ENCODE measurements at regions not wholly inside any gene's neighbourhood (a gene's known extent, or its start where the extent isn't known, plus 50 kb on each side); places are given as distances from the start of the nearest gene placed in this dataset.

GRCh38 chr2:226001716-226002115, 602.2 kb downstream of the NYAP2 start:
- Histone ChIP-seq H3K79me2 (ENCODE audit: insufficient read depth, low read length) (no peaks in the 10 kb centered on the region), H3K4me2 (ENCODE audit: insufficient read depth, insufficient read length, low read length) (no peak overlapping the region), H3T11ph (ENCODE audit: low read length) (no peak overlapping the region), H4K5ac (ENCODE audit: insufficient read length, low read depth, low read length) (no peak overlapping the region), H2BK15ac (ENCODE audit: low read depth, low read length) (no peak overlapping the region), H3K4me1 (ENCODE audit: insufficient read depth, low read length) (no peaks in the 10 kb centered on the region), H2BK12ac (ENCODE audit: insufficient read length, low read depth, low read length) (no peak overlapping the region), H2AFZ (ENCODE audit: low read length) (no peak overlapping the region), H3K9me3 (ENCODE audit: control insufficient read depth, low read depth, low read length) (no peaks in the 10 kb centered on the region), H2BK20ac (ENCODE audit: low read depth, low read length, poor library complexity, severe bottlenecking) (no peak overlapping the region), H3K27ac (ENCODE audit: insufficient read length, low read depth, low read length) (no peak overlapping the region), H4K8ac (replicated peaks; ENCODE audit: insufficient read length, low read depth, low read length) (no peak overlapping the region), H3K79me1 (ENCODE audit: insufficient read depth, low read depth, low read length, poor library complexity, severe bottlenecking) (no peaks in the 10 kb centered on the region), H3K14ac (ENCODE audit: insufficient read depth, low read length) (no peak overlapping the region), H3K56ac (ENCODE audit: insufficient read length, low read depth, low read length) (no peak overlapping the region), H4K20me1 (ENCODE audit: control insufficient read depth, insufficient read depth, insufficient read length) (no peaks in the 10 kb centered on the region), H3K18ac (ENCODE audit: insufficient read length, low read depth, low read length) (no peak overlapping the region), H4K91ac (ENCODE audit: insufficient read length, low read depth, low read length) (no peak overlapping the region), H2BK120ac (ENCODE audit: low read depth, low read length, poor library complexity, severe bottlenecking) (no peak overlapping the region), H2BK5ac (ENCODE audit: insufficient read length, low read length) (no peak overlapping the region), H3K9ac (ENCODE audit: extremely low read depth, insufficient read length, low read length) (no peak overlapping the region), H2AK5ac (ENCODE audit: insufficient read length, low read length) (no peak overlapping the region), H3K23ac (ENCODE audit: insufficient read length, low read depth, low read length) (no peak overlapping the region), H3K23me2 (ENCODE audit: insufficient read length, low read depth, low read length, poor library complexity, severe bottlenecking) (no peaks in the 10 kb centered on the region), H3K27me3 (ENCODE audit: insufficient read depth, low read length) (no peaks in the 10 kb centered on the region), H3K4ac (ENCODE audit: low read depth, low read length) (no peak overlapping the region)
- H3K4me1 Mint-ChIP-seq: no peaks in the 10 kb centered on the region
- H3K4me3 Mint-ChIP-seq: no peak overlapping the region
- H3K36me3 Mint-ChIP-seq (ENCODE audit: insufficient read depth in 1 of 3, low read depth in 3 of 3): no peaks in the 10 kb centered on the region
- no peak for TF ChIP-seq CTCF (conservative IDR thresholded peaks at IDR 0.05)
- no peak overlapping the region for H3K27ac Mint-ChIP-seq
- DNase-seq: no peak
- WGBS (ENCODE audit: extremely low coverage, insufficient read length, low lambda C conversion rate): no CpG with 5 or more reads among the region's 1 CpG
- H3K9me3 Mint-ChIP-seq: no peaks in the 10 kb centered on the region
- H3K27me3 Mint-ChIP-seq (ENCODE audit: low read depth): no peaks in the 10 kb centered on the region

Measured in H9 (cell line).